SK-N-MC (cell line): ENCODE measurements at regions not wholly inside any gene's neighbourhood (a gene's known extent, or its start where the extent isn't known, plus 50 kb on each side); places are given as distances from the start of the nearest gene placed in this dataset.

Experiments
- EZH2 ChIP-seq: fragments of 200-600 bp; sonication (generic); IDR thresholded peaks from one replicate; pipeline ENCODE4 v1.6.1; 2017; ENCODE audit warnings: antibody characterized with exemption
- POLR2AphosphoS5 ChIP-seq: IDR thresholded peaks from 2 replicates; pipeline ENCODE4 v1.6.1; 2012; ENCODE audit warnings: mild to moderate bottlenecking, low read depth, low read length, borderline replicate concordance

GRCh38 chr2:16722677-16723076 is 57.0 kb upstream of the CYRIA start:
- no peak for TF ChIP-seq EZH2
- no peak for TF ChIP-seq POLR2AphosphoS5
